COLO829 (cell line): ENCODE measurements at regions not wholly inside any gene's neighbourhood (a gene's known extent, or its start where the extent isn't known, plus 50 kb on each side); places are given as distances from the start of the nearest gene placed in this dataset.
"Not testable (repeated sequence)": the region's sequence is repeated elsewhere in the genome, so short reads cannot be mapped to it uniquely, and the experiment has no call there.

ENCODE experiments used
- DNase-seq: peaks from one replicate; pipeline ENCODE4 v3.0.0; 2012; ENCODE audit warnings: low spot score

DNA sequence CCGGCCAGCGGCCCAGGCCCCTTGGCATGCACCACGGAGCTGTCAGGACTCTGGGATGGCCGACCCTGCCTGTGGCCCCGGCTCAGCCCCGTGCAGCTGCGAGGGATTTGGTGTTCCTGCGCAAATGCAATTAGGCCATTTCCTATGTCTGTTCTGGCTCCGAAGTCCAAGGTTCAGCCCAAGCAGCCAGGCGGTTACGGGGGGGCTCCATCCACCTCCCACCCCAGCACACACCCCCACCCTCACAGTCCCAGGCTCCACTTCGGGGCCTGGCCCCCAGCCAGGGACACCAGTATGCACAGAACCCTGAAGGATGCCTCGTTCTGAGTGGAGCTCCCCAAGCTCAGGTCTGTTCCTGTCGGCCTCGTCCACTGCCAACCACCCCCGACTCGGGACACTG lies 2965.7 kb downstream of the RPIA start:
- DNase-seq, result not testable (repeated sequence)

DNA sequence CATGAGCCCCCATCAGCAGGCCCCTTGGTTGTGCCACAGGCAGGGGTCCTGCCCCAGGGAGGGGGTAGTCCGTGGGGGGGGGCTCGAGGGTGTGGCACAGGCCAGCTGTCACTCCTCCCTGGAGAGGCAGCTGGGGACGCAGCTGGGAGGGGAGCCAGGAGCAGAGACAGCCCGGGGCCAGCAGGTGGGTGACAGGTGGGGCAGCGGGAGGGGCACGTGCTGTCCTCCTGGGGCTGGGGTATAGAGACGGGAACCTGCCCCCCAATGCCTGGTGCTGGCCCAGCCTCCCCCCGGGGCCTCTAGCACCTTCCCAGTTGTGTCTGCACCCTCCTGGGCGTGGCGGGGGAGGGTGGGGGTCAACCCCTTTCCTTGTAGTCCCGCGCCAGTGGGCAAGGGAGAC lies 2966.9 kb downstream of the RPIA start:
- not testable (repeated sequence) for DNase-seq

DNA sequence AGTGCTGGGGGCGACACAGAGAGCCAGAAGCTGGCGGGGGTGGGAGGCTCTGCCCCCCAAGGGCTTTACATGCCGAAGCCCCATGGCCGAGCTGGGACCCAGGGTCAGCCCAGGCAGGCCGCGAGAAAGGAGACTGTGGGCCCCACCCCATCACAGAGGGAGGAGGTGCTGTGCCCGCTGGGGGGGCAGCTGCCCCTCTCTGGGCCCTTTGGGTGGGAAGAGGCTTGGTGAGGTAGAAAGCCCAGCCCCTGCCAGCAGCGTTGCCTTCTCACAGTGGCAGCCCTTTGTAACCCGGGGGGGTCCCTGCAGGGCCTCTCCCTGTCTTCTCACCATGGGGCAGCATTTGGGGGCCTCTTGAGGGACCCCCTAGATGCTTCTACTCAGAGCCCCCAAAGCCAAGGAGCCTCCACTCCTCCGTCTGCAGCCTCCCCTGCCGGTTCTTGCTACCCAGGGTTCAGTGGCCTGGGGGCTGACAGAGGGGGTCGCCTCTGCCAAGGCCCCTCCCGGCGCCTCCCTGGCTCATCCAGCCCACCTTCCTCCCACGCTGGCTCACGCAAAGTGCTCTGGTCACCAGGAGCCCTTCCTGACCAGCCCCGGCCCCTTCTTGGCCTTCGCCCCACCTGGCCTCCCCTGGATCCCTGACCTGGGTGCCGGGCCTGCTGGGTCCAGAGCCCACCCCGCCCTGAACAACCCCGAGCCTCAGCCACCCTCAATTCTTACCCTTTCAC lies 2967.9 kb downstream of the RPIA start:
- DNase-seq, result not testable (repeated sequence)

DNA sequence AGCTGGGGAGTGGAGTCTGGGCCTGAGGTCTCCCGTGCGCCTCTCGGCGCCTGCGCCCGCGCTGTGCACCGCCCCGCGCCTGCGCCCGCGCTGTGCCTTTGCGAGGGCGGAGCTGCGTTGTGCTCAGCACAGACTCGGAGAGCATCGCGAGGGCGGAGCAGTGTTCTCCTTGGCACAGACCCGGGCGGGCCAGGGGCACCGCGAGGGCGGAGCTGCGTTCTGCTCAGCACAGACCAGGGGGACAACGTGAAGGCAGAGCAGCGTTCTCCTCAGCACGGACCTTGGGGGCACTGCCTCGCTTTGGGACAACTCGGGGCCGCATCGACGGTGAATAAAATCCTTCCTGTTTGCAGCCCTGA lies 2968.4 kb downstream of the RPIA start:
- not testable (repeated sequence) for DNase-seq

DNA sequence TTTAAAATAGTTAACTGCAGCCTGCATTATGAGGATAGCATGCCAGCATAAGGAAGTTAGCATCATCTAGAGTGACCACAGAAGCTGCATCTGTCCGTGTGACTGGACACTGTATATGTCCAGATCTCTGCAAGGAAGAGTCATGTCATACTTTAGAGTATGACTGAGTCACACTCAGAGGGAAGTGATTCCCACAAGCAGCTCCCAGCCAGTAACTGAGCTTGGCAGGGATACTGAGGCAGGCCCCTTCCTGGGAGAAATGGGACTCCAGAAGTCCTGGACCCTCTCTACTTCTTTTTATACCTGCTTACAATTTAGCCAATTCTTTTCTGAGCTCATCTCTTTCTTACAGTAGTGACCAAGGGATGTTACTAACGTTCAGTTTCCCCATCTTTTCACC lies 2975.9 kb downstream of the RPIA start:
- not testable (repeated sequence) for DNase-seq

DNA sequence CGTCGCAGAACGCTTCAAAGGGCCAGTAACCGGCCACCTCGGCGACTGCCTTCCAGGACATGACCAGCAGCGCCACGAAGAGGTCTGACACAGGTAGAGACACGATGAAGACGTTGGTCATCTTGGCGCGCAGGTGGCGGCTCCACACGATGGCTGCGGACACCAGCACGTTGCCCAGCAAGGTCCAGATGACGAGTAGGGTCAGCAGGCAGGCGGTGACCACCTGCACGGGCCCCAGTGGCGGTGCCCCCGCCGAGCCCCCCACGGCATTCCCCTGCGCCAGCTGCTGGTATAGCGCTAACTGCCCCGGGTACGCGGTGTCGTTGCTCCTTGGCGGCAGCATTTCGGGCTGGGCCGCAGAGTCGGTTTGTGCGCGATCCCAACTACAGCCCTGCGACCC lies 2994.1 kb downstream of the RPIA start:
- DNase-seq, result not testable (repeated sequence)

DNA sequence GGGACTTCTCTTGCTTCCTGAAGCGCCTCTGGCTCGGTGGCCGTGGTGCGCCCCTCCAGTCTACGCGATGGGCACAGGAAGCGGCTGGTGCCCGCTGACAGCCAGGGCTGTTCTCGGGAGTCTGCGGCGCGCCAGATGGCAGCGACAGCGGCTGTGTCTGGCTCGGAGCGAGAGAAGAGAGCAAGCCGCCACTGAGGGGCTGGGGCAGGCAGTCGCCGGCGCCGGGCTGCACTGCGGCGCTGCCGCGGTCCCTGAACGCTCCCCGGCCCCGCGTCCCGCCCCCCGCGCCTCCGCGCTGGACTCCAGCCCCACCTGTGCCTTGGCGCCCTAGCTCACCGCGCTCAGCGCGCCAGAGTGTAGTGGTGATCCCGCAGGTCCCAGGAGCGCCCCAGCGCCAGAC lies 2994.6 kb downstream of the RPIA start:
- not testable (repeated sequence) for DNase-seq
